GM12891 (cell line): ENCODE measurements at regions not wholly inside any gene's neighbourhood (a gene's known extent, or its start where the extent isn't known, plus 50 kb on each side); places are given as distances from the start of the nearest gene placed in this dataset.

Experiments used
- DNase-seq: peaks from one replicate; pipeline ENCODE4 v3.0.0; 2011; ENCODE audit warnings: low spot score; ENCODE audit not compliant: insufficient read length
- FAIRE-seq: peaks from 2 replicates; lab custom pipeline; 2011; peaks lifted over from hg19 to GRCh38; lab: Jason Lieb, UNC
- PAX5 ChIP-seq: IDR thresholded peaks from 2 replicates; pipeline ENCODE4 v1.6.1; 2011; ENCODE audit warnings: low read length, moderate library complexity, mild to moderate bottlenecking; ENCODE audit not compliant: insufficient read depth, severe bottlenecking
- POLR2A ChIP-seq: IDR thresholded peaks from 2 replicates; pipeline ENCODE4 v1.6.1; 2011; ENCODE audit warnings: low read depth, low read length, control low read depth
- POLR2AphosphoS5 ChIP-seq: IDR thresholded peaks from 2 replicates; pipeline ENCODE4 v1.6.1; 2011; ENCODE audit warnings: low read depth, low read length, control low read depth
- POU2F2 ChIP-seq: IDR thresholded peaks from 2 replicates; pipeline ENCODE4 v1.6.1; 2011; ENCODE audit warnings: low read depth, mild to moderate bottlenecking, control low read depth, low read length, moderate library complexity
- SPI1 ChIP-seq: IDR thresholded peaks from 2 replicates; pipeline ENCODE4 v1.6.1; 2011; ENCODE audit warnings: low read depth, low read length, control low read depth
- TAF1 ChIP-seq: IDR thresholded peaks from 2 replicates; pipeline ENCODE4 v1.6.1; 2011; ENCODE audit warnings: low read depth, low read length, control low read depth

DNA sequence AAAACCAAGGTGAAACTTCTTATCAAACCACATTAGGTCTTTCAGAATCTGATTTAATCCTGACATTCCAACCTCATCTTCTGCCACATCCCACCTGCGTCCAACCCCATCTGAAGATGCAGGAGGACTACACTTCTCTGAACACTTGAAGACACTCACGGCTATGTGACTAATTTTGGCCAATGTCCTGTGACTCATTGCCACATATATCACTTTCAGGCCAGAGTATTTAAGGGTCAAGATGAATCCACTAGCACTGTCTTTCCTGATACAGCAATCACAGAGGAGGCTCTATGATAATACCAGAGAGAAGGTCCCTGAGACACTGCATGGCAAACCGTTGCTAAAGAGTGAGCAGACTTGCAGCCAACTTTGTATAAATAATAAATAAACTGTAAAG lies 323.4 kb downstream of the NR2F1-AS1 start:
- FAIRE-seq (no peak), DNase-seq (no peak)
- TF ChIP-seq POLR2A = no peak
- no peak for TF ChIP-seq POLR2AphosphoS5
- TF ChIP-seq TAF1 = no peak
- no peak for TF ChIP-seq PAX5
- TF ChIP-seq POU2F2 = no peak
- TF ChIP-seq SPI1 = no peak

- DNase-seq (no peak), FAIRE-seq (no peak)
- TF ChIP-seq SPI1 = no peak
- no peak for TF ChIP-seq POLR2AphosphoS5
- no peak for TF ChIP-seq POLR2A
- no peak for TF ChIP-seq POU2F2
- no peak for TF ChIP-seq TAF1
- no peak for TF ChIP-seq PAX5
These were observed 325.2 kb downstream of the NR2F1-AS1 start for GRCh38 chr5:93255796-93256195.

- no peak for DNase-seq
- no peak for FAIRE-seq
- TF ChIP-seq POLR2A (no peak), SPI1 (no peak), PAX5 (no peak), POLR2AphosphoS5 (no peak), POU2F2 (no peak), TAF1 (no peak)
These were observed 328.9 kb downstream of the NR2F1-AS1 start for GRCh38 chr5:93252165-93252564.

DNA sequence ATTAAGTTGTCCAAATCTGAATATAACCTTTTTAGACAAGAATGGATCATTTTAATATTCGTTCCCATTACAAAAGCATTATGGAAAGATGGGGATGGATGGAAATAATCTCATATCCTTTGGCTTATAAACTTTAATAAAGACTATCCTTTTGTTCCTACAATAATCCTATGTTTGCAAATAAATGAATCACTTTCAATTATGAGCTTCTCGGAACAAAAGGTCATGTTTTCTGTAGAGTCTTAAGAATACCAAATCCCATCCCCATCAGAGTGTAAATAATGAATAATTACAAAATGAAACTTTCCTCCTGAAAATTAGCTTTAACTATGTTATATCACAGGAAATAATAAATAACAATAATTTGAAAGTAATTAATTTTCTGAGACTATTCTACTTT lies 329.7 kb downstream of the NR2F1-AS1 start:
- no peak for FAIRE-seq
- no peak for TF ChIP-seq POU2F2
- TF ChIP-seq SPI1 = no peak
- no peak for TF ChIP-seq PAX5
- no peak for TF ChIP-seq POLR2A
- TF ChIP-seq TAF1 = no peak
- no peak for DNase-seq

DNA sequence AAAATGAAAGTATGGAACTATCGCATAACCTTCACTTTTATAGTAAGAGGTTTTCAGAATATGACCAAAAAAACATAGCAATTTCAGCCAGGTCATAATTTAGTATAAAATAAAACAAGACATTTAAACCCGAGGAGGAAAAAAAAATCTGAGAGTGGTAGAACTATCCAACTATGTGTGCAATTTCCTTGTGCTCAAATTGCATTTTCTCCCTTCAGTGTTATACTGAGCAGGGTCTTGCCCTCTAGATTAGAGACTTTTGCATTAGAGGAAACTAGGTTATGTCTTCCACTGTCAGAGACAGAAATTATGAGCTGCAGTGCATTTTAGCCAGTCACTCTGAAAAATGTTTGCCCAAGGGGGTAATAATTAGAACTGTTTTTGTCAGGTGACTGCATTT lies 330.6 kb downstream of the NR2F1-AS1 start:
- FAIRE-seq (no peak), DNase-seq (no peak)
- no peak for TF ChIP-seq PAX5

- TF ChIP-seq PAX5 = no peak
- no peak for TF ChIP-seq POLR2A
- no peak for TF ChIP-seq POLR2AphosphoS5
- no peak for TF ChIP-seq POU2F2
- TF ChIP-seq SPI1 = no peak
- DNase-seq (no peak), FAIRE-seq (no peak)
These were observed 331.2 kb downstream of the NR2F1-AS1 start for GRCh38 chr5:93249651-93250289.

GRCh38 chr5:93247105-93247504 lies 333.9 kb downstream of the NR2F1-AS1 start:
- no peak for DNase-seq
- no peak for FAIRE-seq
- TF ChIP-seq PAX5 (no peak), TAF1 (no peak), SPI1 (no peak), POLR2AphosphoS5 (no peak), POLR2A (no peak), POU2F2 (no peak)

- TF ChIP-seq POU2F2 = no peak
- no peak for DNase-seq
- FAIRE-seq = no peak
These were observed 334.7 kb downstream of the NR2F1-AS1 start for GRCh38 chr5:93246090-93246855.

DNA sequence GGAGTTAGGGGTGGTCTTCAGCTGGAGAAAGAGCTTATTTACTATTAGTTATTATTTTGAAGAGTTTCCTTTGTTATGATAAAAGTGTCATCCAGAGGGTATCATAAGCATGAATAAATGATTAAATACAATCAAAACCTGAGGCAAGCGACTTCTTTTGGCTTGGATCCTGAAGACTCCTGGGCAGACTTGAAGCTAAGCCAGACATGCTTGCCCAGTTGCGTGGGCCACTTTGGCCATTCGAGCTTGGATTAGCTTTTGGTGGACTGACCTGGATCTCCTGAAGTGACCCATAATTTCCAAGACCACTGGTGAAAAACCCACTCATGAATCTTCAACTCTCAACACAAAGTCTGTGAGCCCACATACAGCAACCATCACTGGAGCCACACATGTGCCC lies 335.8 kb downstream of the NR2F1-AS1 start:
- no peak for DNase-seq
- no peak for FAIRE-seq
- TF ChIP-seq POLR2A (no peak), POLR2AphosphoS5 (no peak), PAX5 (no peak), TAF1 (no peak), POU2F2 (no peak), SPI1 (no peak)

DNA sequence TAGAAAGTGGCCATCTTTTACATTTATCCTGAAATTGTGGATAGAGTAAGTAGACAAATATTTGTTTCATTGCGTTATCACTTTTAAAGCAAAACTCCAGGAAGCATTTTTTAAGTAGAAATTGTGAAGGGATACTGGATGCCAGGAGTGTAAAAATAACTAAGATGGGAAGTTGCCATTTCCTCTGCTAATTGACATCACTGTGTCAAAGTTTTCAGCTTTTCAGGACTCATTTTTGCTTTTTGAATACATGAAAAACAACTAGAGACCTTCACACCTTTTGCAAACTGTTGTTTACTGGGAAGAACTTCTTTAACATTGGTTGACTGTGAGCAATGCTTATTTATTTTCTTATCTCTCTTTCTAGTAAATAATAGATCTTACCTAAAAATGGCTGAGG lies 337.5 kb downstream of the NR2F1-AS1 start:
- no peak for TF ChIP-seq SPI1
- no peak for TF ChIP-seq TAF1
- TF ChIP-seq PAX5 = no peak
- TF ChIP-seq POLR2A = no peak
- no peak for DNase-seq
- no peak for FAIRE-seq

DNA sequence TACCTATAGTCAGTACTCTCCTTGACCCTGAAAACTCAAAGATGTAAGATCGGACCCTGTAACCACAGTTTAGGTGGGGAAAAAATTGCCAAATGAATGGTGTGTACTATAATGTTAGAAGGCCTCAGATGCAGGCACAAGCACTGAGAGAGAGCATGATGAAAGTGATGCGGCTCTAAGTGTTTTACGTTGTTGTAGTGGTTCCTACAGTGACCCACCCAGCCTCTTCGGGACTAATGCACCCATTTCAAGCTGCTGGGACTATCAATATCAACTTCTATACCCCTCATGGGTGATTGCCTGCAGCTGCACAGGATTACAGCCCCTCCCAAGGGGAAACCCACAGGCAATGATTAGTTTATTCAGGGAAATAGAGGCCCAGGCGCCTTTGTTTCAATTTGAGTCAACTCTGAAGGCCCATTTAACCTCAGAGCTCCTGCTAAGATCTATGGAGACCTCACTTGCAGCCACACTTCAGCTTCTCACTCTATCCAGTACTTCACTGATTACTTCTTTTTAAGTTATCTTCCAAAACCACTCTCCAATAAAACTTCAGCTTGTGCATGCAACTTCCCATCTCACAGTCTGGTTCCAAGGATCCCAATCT lies 340.7 kb downstream of the NR2F1-AS1 start:
- DNase-seq (no peak), FAIRE-seq (no peak)
- TF ChIP-seq POLR2AphosphoS5 = no peak
